GM20000 (cell line): ENCODE measurements at regions not wholly inside any gene's neighbourhood (a gene's known extent, or its start where the extent isn't known, plus 50 kb on each side); places are given as distances from the start of the nearest gene placed in this dataset.
"Not testable (repeated sequence)": the region's sequence is repeated elsewhere in the genome, so short reads cannot be mapped to it uniquely, and the experiment has no call there.

Experiments used
- DNase-seq: peaks from one replicate; pipeline ENCODE4 v3.0.0; 2012; ENCODE audit warnings: low spot score
- CTCF ChIP-seq: IDR thresholded peaks from 2 replicates; pipeline ENCODE4 v1.5.1; 2012; ENCODE audit warnings: mild to moderate bottlenecking, control low read depth; ENCODE audit errors: extremely low read depth, missing control alignments

GRCh38 chr18:60019463-60019840 lies 119.7 kb downstream of the PMAIP1 start:
- no peak for DNase-seq
- no peak for TF ChIP-seq CTCF

GRCh38 chr18:60018618-60019462 lies 119.0 kb downstream of the PMAIP1 start:
- DNase-seq = no peak
- no peak for TF ChIP-seq CTCF

DNA sequence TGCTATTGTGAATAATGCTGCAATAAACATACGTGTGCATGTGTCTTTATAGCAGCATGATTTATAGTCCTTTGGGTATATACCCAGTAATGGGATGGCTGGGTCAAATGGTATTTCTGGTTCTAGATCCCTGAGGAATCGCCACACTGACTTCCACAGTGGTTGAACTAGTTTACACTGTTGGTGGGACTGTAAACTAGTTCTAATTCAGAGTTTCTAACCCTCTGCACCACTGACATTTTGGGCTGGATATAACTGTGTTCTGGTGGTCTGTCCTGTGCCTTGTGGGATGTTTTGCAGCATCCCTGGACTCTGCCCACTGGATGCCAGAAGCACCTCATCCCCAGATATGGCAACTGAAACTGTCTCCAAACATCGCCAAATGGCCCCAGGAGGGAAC lies 118.3 kb downstream of the PMAIP1 start:
- DNase-seq = not testable (repeated sequence)

DNA sequence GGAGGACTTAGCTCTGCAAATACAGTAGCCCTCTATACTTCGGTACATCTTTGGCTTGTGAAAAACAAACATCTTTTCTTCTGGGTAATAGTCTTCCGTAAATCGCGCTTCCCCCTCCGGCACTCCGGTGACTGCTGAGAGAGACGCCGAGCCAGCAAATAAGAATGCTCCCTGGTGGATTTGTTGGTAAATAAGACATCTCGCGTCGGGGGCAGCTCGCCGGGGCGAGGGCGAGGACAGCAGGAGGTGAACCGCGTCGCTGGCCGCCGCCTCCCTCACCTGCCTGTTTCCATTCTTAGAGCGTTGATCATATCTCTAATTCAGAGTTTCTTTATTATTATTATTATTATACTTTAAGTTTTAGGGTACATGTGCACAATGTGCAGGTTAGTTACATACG lies 117.6 kb downstream of the PMAIP1 start:
- no peak for TF ChIP-seq CTCF
- DNase-seq = no peak

- not testable (repeated sequence) for DNase-seq
These were observed 116.0 kb downstream of the PMAIP1 start for GRCh38 chr18:60015826-60016225.

GRCh38 chr18:60013148-60013547 lies 113.4 kb downstream of the PMAIP1 start:
- DNase-seq = not testable (repeated sequence)

DNA sequence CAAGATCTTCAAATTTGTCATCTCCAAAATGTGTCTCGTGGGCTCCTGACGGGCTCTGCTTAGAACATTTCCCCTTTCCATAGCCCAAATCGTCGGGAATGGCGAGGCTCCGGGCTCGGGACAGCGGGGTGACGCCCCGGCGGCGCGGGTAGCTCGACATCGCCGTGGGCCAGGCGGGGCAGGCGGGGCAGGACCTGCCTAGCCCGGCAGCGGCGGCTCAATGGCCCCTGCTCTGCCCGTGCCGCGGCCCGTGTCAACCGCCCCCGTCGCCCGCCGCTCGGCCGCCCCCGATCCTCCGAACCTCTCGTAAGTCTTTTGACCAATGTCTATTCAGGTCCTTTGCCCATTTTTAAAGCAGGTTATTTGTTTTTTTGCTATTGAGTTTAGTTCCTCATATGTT lies 111.2 kb downstream of the PMAIP1 start:
- DNase-seq = no peak
- TF ChIP-seq CTCF = no peak

- DNase-seq = no peak
- no peak for TF ChIP-seq CTCF
These were observed 110.7 kb downstream of the PMAIP1 start for GRCh38 chr18:60010513-60010912.

GRCh38 chr18:60007661-60008060 lies 107.9 kb downstream of the PMAIP1 start:
- no peak for DNase-seq
- no peak for TF ChIP-seq CTCF
